ENCODE measurements at regions not wholly inside any gene's neighbourhood (a gene's known extent, or its start where the extent isn't known, plus 50 kb on each side); places are given as distances from the start of the nearest gene placed in this dataset.

- Histone ChIP-seq H3K4me1 (ENCODE audit: control insufficient read depth, insufficient read depth, low read length) (no peaks in the 10 kb centered on the region), H3K9me3 (ENCODE audit: control insufficient read depth, insufficient read depth, low read length) (no peaks in the 10 kb centered on the region), H3K4me3 (ENCODE audit: low read depth, low read length) (no peak overlapping the region), H3K27ac (ENCODE audit: low read depth, low read length) (no peak overlapping the region), H3K36me3 (ENCODE audit: control insufficient read depth, insufficient read depth, low read length) (no peaks in the 10 kb centered on the region), H3K27me3 (ENCODE audit: control insufficient read depth, insufficient read depth, low read length) (no peaks in the 10 kb centered on the region)
- DNase-seq (ENCODE audit: low read depth in 4 of 6, low spot score in 6 of 6) = no peak
- WGBS (ENCODE audit: insufficient coverage) = no CpG with 5 or more reads among the region's 2 CpGs
These were observed 101.5 kb upstream of the TMC3 start for GRCh38 chr15:81475471-81475870.

GRCh38 chr15:81473946-81474345 is 99.9 kb upstream of the TMC3 start:
- H3K4me3 ChIP-seq (ENCODE audit: low read depth, low read length) = no peak overlapping the region
- no peaks in the 10 kb centered on the region for H3K36me3 ChIP-seq (ENCODE audit: control insufficient read depth, insufficient read depth, low read length)
- no peaks in the 10 kb centered on the region for H3K9me3 ChIP-seq (ENCODE audit: control insufficient read depth, insufficient read depth, low read length)
- no peak for DNase-seq (ENCODE audit: low read depth in 4 of 6, low spot score in 6 of 6)
- no CpG with 5 or more reads among the region's 5 CpGs for WGBS (ENCODE audit: insufficient coverage)
- no peak overlapping the region for H3K27ac ChIP-seq (ENCODE audit: low read depth, low read length)
- H3K4me1 ChIP-seq (ENCODE audit: control insufficient read depth, insufficient read depth, low read length) = no peaks in the 10 kb centered on the region
- H3K27me3 ChIP-seq (ENCODE audit: control insufficient read depth, insufficient read depth, low read length) = no peaks in the 10 kb centered on the region

GRCh38 chr15:81473177-81473576 is 99.2 kb upstream of the TMC3 start:
- DNase-seq (ENCODE audit: low read depth in 4 of 6, low spot score in 6 of 6) = peak in 1 of 6 donors; percentile 50
- H3K36me3 ChIP-seq (ENCODE audit: control insufficient read depth, insufficient read depth, low read length) = no peaks in the 10 kb centered on the region
- H3K4me1 ChIP-seq (ENCODE audit: control insufficient read depth, insufficient read depth, low read length) = no peaks in the 10 kb centered on the region
- no peak overlapping the region for H3K27ac ChIP-seq (ENCODE audit: low read depth, low read length)
- no peaks in the 10 kb centered on the region for H3K27me3 ChIP-seq (ENCODE audit: control insufficient read depth, insufficient read depth, low read length)
- 59% methylated on average over 4 of the region's 4 CpGs for WGBS (ENCODE audit: insufficient coverage)
- no peak overlapping the region for H3K4me3 ChIP-seq (ENCODE audit: low read depth, low read length)
- no peaks in the 10 kb centered on the region for H3K9me3 ChIP-seq (ENCODE audit: control insufficient read depth, insufficient read depth, low read length)

- DNase-seq (ENCODE audit: low read depth in 4 of 6, low spot score in 6 of 6) = peak in 1 of 6 donors; percentile 57
These were observed 97.1 kb upstream of the TMC3 start for GRCh38 chr15:81471151-81471550.

GRCh38 chr15:81469154-81469553 is 95.1 kb upstream of the TMC3 start:
- no peaks in the 10 kb centered on the region for H3K9me3 ChIP-seq (ENCODE audit: control insufficient read depth, insufficient read depth, low read length)
- no peaks in the 10 kb centered on the region for H3K27me3 ChIP-seq (ENCODE audit: control insufficient read depth, insufficient read depth, low read length)
- H3K36me3 ChIP-seq (ENCODE audit: control insufficient read depth, insufficient read depth, low read length) = no peaks in the 10 kb centered on the region
- H3K4me3 ChIP-seq (ENCODE audit: low read depth, low read length) = no peak overlapping the region
- no peaks in the 10 kb centered on the region for H3K4me1 ChIP-seq (ENCODE audit: control insufficient read depth, insufficient read depth, low read length)
- no peak overlapping the region for H3K27ac ChIP-seq (ENCODE audit: low read depth, low read length)
- 89% methylated on average over 3 of the region's 5 CpGs for WGBS (ENCODE audit: insufficient coverage)
- DNase-seq (ENCODE audit: low read depth in 4 of 6, low spot score in 6 of 6) = no peak

More at GRCh38 chr15:81471151-81471550, 97.1 kb upstream of the TMC3 start:
- 82% methylated on average over 2 of the region's 2 CpGs for WGBS (ENCODE audit: insufficient coverage)
- H3K4me1 ChIP-seq (ENCODE audit: control insufficient read depth, insufficient read depth, low read length) = no peaks in the 10 kb centered on the region
- no peaks in the 10 kb centered on the region for H3K9me3 ChIP-seq (ENCODE audit: control insufficient read depth, insufficient read depth, low read length)
- no peak overlapping the region for H3K27ac ChIP-seq (ENCODE audit: low read depth, low read length)
- no peak overlapping the region for H3K4me3 ChIP-seq (ENCODE audit: low read depth, low read length)
- no peaks in the 10 kb centered on the region for H3K36me3 ChIP-seq (ENCODE audit: control insufficient read depth, insufficient read depth, low read length)
- no peaks in the 10 kb centered on the region for H3K27me3 ChIP-seq (ENCODE audit: control insufficient read depth, insufficient read depth, low read length)

GRCh38 chr15:81466741-81467140 is 92.7 kb upstream of the TMC3 start:
- no peak for DNase-seq (ENCODE audit: low read depth in 4 of 6, low spot score in 6 of 6)
- H3K9me3 ChIP-seq (ENCODE audit: control insufficient read depth, insufficient read depth, low read length) = no peaks in the 10 kb centered on the region
- H3K27me3 ChIP-seq (ENCODE audit: control insufficient read depth, insufficient read depth, low read length) = no peaks in the 10 kb centered on the region
- H3K27ac ChIP-seq (ENCODE audit: low read depth, low read length) = no peak overlapping the region
- no peaks in the 10 kb centered on the region for H3K36me3 ChIP-seq (ENCODE audit: control insufficient read depth, insufficient read depth, low read length)
- no peak overlapping the region for H3K4me3 ChIP-seq (ENCODE audit: low read depth, low read length)
- WGBS (ENCODE audit: insufficient coverage) = 97% methylated on average over 3 of the region's 3 CpGs
- no peaks in the 10 kb centered on the region for H3K4me1 ChIP-seq (ENCODE audit: control insufficient read depth, insufficient read depth, low read length)

- Histone ChIP-seq H3K27me3 (ENCODE audit: control insufficient read depth, insufficient read depth, low read length) (no peaks in the 10 kb centered on the region), H3K4me3 (ENCODE audit: low read depth, low read length) (no peak overlapping the region), H3K9me3 (ENCODE audit: control insufficient read depth, insufficient read depth, low read length) (peaks cover 4% of the 10 kb centered on the region), H3K27ac (ENCODE audit: low read depth, low read length) (no peak overlapping the region), H3K36me3 (ENCODE audit: control insufficient read depth, insufficient read depth, low read length) (no peaks in the 10 kb centered on the region), H3K4me1 (ENCODE audit: control insufficient read depth, insufficient read depth, low read length) (no peaks in the 10 kb centered on the region)
- no peak for DNase-seq (ENCODE audit: low read depth in 4 of 6, low spot score in 6 of 6)
- WGBS (ENCODE audit: insufficient coverage) = no CpG with 5 or more reads among the region's 1 CpG
These were observed 80.0 kb upstream of the TMC3 start for GRCh38 chr15:81454024-81454423.

GRCh38 chr15:81450721-81451120 is 76.7 kb upstream of the TMC3 start:
- no peaks in the 10 kb centered on the region for H3K36me3 ChIP-seq (ENCODE audit: control insufficient read depth, insufficient read depth, low read length)
- H3K4me3 ChIP-seq (ENCODE audit: low read depth, low read length) = no peak overlapping the region

GRCh38 chr15:81449836-81450474 is 75.9 kb upstream of the TMC3 start:
- Histone ChIP-seq H3K27ac (ENCODE audit: low read depth, low read length) (no peak overlapping the region), H3K27me3 (ENCODE audit: control insufficient read depth, insufficient read depth, low read length) (no peaks in the 10 kb centered on the region), H3K36me3 (ENCODE audit: control insufficient read depth, insufficient read depth, low read length) (no peaks in the 10 kb centered on the region), H3K4me3 (ENCODE audit: low read depth, low read length) (no peak overlapping the region), H3K9me3 (ENCODE audit: control insufficient read depth, insufficient read depth, low read length) (no peaks in the 10 kb centered on the region), H3K4me1 (ENCODE audit: control insufficient read depth, insufficient read depth, low read length) (no peaks in the 10 kb centered on the region)
- WGBS (ENCODE audit: insufficient coverage) = no CpG with 5 or more reads among the region's 2 CpGs
- DNase-seq (ENCODE audit: low read depth in 4 of 6, low spot score in 6 of 6) = no peak

More at GRCh38 chr15:81450721-81451120, 76.7 kb upstream of the TMC3 start:
- no peak overlapping the region for H3K27ac ChIP-seq (ENCODE audit: low read depth, low read length)
- H3K9me3 ChIP-seq (ENCODE audit: control insufficient read depth, insufficient read depth, low read length) = no peaks in the 10 kb centered on the region
- no CpG with 5 or more reads among the region's 1 CpG for WGBS (ENCODE audit: insufficient coverage)
- H3K27me3 ChIP-seq (ENCODE audit: control insufficient read depth, insufficient read depth, low read length) = no peaks in the 10 kb centered on the region
- no peaks in the 10 kb centered on the region for H3K4me1 ChIP-seq (ENCODE audit: control insufficient read depth, insufficient read depth, low read length)
- no peak for DNase-seq (ENCODE audit: low read depth in 4 of 6, low spot score in 6 of 6)

- H3K4me3 ChIP-seq (ENCODE audit: low read depth, low read length) = no peak overlapping the region
- no peaks in the 10 kb centered on the region for H3K36me3 ChIP-seq (ENCODE audit: control insufficient read depth, insufficient read depth, low read length)
- H3K9me3 ChIP-seq (ENCODE audit: control insufficient read depth, insufficient read depth, low read length) = no peaks in the 10 kb centered on the region
- no peaks in the 10 kb centered on the region for H3K4me1 ChIP-seq (ENCODE audit: control insufficient read depth, insufficient read depth, low read length)
- no peaks in the 10 kb centered on the region for H3K27me3 ChIP-seq (ENCODE audit: control insufficient read depth, insufficient read depth, low read length)
- no peak overlapping the region for H3K27ac ChIP-seq (ENCODE audit: low read depth, low read length)
- no CpG with 5 or more reads among the region's 5 CpGs for WGBS (ENCODE audit: insufficient coverage)
- peak in 2 of 6 donors; percentile 47 to 70 for DNase-seq (ENCODE audit: low read depth in 4 of 6, low spot score in 6 of 6)
These were observed 69.2 kb upstream of the TMC3 start for GRCh38 chr15:81443040-81443820.
